ENCODE measurements at regions not wholly inside any gene's neighbourhood (a gene's known extent, or its start where the extent isn't known, plus 50 kb on each side); places are given as distances from the start of the nearest gene placed in this dataset.
"Not testable (repeated sequence)": the region's sequence is repeated elsewhere in the genome, so short reads cannot be mapped to it uniquely, and the experiment has no call there.

DNA sequence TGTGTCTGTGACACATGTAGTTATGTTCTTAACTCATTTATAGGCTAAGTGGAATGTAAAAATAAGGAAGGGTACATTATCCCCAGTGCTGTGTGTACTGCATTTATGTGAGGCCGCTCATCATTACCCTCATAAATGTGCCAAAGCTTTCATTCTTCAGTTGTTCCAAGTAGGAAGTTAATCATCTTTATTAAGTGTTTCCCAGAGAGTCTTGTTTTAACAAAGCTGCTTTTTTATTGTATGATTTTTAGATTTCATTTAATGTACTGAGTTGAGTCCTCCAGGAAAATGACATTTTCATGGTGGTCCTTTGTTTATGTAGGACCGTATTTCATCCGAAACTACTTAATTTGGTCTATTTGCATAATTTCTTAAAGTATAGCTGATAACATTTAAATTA lies 379.8 kb downstream of the DLEU7 start:
- peak in 2 of 3 donors; percentile 61 to 65 for DNase-seq (ENCODE audit: low read depth in 3 of 3, low spot score in 2 of 3)

DNA sequence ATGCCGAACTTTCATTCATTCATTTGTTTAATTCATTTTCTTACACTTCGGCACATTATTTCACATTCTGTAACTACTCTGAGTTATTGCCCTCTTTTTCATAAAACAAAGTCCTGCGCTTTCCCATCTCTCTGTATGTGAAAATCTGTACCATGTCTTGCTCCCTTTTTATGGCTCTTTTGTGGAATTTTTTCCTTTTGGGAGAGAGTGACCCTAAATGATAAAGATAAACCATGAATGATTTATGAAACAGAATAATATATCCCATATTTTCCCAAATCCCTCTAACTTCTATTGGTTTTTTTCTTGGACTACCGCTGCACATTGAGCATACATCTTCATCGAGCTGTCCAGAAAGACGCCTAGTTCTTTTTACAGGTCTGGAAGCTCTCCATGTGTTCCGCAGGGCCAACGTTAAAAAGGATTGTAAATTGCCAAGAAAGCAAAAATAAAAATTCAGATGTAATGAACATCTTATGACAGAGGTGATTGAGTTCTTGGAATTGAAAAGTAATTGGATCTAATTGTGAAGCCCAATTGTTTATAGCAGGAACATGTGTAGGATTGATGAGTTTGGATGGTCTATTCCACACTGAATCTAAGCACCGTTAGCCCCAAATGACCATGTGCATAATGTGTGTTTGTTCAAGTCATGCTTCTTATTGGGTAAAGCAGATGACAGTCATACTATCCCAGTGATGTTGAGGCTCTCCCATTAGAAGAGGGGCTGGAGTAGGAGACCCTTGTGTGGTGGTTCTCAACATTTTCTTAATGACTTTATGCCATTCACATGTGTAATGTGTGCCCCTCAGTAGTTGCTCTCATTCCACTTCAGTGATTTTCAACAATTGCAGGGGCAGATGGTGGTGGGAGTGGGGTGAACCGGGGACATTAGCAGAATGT lies 378.9 kb downstream of the DLEU7 start:
- peak in 2 of 3 donors; percentile 45 to 49 for DNase-seq (ENCODE audit: low read depth in 3 of 3, low spot score in 2 of 3)

DNA sequence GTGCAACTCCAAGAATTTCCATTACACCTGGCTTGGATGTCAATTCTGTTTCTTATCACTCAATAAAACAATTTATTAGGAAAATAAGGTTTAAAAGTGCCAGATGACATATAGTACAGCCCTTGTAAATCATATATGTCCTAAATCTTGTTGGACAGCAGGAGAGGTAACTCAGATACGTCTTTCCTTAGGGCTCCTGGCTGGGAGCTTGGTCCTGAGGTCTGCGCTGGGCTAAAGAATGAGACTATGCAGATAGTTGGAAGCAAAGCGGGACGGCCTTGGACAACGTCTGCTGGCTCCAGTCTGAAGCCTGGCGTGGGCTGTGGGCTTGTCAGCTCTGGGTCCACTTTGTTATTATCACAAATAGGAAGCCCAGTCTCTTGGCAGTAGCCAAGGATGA lies 377.0 kb downstream of the DLEU7 start:
- no peak for DNase-seq (ENCODE audit: low read depth in 3 of 3, low spot score in 2 of 3)

DNA sequence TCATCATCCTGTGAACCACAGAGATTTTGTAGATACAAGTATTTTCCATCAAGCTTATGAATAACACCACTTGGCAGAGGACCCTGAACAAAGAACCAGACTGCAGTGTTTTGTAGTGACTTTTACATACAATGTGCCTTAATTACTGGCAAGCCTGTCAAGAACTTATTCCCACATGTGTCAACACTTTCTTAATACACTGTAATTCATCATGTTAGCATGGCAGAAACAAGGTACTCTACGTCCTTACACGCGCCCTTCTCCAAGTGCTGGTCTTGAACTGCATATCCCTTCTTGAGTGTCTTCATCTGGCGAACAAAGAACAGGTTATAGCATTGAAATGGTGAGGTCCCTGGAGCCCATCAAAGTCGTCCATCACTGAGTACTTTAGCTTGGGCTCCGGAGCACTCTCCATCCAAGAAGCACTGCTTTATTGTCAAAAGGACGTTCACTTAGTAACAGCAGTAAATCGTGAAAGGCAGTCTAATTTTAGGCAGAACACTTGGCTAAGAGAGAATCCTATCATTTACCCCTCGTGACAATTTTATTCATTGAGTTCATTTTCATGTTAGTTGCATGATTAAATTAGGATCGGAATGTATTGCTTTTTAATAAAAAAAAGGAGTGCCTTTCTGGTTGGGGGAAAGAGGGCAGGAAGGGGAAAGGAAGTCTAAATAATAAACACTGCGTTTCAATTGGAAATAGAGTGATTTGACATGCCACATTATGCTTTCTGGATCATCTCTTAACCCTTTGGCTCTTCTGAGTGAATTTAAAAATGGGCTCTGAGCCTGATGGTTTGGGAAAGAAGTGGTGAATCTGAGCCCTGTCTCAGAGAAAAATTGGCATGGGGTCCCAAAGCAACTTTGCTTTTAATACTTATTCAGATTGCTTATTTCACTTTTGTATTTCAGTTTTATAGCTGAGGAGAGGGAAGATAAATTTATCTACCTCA lies 376.1 kb downstream of the DLEU7 start:
- no peak for DNase-seq (ENCODE audit: low read depth in 3 of 3, low spot score in 2 of 3)

DNA sequence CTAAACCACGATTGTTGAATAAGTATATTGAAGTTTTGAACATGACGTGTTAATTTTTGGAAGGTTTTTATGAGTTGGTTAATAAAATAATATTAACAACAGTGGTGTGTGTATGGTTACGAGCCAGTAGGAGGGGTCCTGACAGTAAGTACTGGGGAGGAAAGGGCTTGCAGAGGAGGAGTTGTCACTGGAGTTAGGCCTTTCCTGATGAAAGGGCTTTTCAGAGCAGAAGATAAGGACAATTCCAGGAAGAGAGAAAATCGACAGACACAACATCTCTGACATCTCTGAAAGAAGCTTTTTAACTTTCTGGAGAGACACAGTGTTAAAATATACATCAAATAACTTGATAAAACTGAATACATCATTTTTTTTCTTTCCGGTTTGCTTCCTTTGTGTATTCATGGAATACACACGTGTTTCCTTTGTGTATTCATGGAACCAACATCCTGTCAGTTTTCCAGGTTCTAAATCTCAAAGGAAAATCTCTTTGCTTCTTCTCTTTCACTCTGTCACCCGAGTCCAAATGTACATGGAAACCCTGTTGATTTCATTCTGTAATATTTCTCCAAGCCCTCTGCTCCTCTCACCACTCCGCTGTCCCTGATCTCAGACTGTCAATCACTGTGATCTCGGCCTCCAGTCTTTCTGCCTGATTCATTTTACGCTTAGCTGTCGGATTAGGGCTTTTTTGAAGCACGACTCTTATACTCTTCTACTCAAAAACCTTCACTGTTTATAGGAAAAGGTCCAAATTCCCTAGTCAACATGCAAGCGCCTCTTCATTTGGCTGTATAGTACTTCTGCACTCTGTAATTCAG lies 374.4 kb downstream of the DLEU7 start:
- no peak for DNase-seq (ENCODE audit: low read depth in 3 of 3, low spot score in 2 of 3)

DNA sequence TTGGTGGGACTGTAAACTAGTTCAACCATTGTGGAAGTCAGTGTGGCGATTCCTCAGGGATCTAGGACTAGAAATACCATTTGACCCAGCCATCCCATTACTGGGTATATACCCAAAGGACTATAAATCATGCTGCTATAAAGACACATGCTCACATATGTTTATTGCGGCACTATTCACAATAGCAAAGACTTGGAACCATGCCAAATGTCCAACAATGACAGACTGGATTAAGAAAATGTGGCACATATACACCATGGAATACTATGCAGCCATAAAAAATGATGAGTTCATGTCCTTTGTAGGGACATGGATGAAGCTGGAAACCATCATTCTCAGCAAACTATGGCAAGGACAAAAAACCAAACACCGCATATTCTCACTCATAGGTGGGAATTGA lies 370.4 kb downstream of the DLEU7 start:
- DNase-seq (ENCODE audit: low read depth in 3 of 3, low spot score in 2 of 3): not testable (repeated sequence)

DNA sequence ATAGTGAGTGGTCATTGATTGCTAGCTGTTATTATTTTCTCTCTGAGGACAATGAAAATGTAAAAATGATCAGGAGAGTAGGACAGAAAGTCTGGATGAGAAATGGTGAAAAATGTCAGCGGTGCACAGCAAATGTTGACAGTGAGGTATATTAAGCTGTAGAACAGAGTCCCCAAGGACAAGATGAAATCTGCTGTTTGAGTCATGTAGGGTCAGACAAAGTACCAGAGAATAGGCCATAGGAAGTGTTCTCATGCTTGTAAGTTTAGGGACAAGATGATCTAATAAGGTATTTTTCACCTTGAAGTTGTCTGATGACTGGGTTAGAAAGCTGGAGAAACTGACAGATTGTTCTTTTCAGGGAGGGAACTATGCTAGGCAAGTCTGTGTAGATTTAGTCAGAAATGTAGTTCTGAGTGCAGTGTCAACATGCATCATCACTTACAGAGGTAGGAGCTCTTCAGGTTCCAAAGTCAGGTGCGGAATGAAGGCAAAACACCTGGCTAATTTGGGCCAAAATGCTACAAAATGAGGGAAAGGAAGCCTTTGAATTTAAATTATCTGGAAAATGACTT lies 369.3 kb downstream of the DLEU7 start:
- no peak for DNase-seq (ENCODE audit: low read depth in 3 of 3, low spot score in 2 of 3)

DNA sequence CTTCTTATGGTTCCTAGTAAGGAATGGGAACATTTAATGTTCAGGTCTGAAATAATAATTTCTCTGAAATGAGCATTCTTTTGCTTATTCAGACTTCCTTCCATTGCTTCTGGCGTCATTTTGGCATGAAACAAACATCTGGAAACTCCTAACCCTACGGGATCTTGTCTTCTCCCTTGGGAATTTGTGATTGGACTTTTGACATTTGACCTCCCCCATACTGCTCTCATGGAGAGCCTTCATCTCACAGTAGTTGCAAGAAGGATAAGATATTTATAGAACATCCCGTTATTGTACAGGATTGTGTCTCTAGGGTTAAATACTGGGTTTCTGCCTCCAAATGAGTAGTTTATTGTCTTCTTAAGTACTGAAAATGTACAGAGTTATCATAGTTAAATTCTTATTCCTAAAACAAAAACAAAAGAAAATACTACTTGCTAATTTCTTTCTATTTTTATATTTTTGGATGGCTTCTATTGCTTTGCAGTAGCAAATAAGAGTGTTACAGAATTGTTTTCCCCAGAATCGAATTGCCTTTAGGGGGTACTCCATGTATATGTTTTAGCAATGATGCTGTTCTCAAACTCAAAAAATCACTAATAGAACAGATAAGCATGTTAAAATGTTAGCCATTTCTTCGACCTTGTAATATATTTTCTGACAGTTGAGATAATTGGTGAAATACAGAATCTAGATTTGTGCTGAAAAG lies 366.8 kb downstream of the DLEU7 start:
- no peak for DNase-seq (ENCODE audit: low read depth in 3 of 3, low spot score in 2 of 3)

DNA sequence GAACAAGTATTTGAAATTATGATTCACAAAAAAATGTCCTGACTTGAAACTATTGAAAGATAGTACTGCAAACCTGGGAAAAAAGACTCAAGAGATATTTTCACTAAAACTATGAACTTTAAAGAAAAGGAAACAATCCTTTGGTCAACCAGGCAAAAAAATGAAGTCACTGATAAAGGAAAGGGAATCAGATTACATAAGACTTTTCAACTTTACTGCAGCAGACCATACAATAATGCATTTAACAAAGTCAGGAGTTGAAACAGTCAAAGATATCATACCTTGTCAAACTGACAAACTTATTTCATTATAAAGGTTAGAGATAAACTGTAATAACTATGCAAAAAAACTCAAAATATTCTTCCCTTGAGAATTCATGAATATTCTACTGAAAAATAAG lies 361.6 kb downstream of the DLEU7 start:
- DNase-seq (ENCODE audit: low read depth in 3 of 3, low spot score in 2 of 3): no peak

DNA sequence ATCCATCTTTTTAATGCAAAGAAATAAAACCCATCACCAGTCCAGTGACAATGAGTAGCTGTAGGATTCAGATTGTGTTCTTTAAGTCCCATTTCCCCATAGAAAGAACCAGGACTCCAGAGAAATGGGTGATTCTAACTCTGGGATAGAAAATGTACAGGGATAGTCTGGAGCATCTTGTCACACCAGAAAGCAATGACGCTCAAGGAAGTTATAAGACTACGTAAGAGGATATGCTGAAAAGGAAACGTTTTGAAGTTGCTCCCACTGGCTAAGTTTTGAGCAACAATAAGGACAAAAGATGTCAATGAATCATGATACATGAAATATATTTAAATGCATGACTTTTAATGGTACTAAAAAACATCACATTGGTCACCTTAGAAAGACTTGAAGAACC lies 360.1 kb downstream of the DLEU7 start:
- DNase-seq (ENCODE audit: low read depth in 3 of 3, low spot score in 2 of 3): no peak

DNA sequence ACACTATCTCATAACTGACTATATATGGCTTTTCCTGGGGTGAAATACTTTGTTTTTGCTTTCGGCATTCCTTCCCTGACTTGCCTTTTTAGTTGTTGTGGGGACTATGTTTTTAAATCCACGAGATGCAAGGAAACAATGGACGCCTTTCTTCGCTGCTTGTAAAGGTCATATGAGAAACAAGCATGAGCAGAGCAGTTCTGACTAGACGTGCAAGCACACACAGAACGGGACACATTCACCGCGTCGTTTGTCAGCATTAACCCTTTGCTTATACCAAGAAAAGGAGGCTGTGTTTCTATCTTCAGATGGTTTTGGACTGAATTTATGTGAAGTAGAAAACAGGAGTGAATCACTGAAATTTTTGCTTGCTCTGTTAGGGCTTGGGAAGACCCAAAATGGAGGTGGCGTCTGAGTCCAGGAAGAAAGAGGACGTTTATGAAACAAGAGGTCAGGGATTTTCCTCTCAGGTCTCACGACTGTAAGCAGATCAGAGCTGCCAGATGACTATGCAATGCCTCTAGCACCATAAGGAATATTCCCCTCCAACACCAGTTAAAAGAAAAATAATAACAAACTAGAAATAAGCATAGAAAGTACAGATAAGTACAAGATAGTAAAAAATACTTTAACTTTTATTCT lies 358.9 kb downstream of the DLEU7 start:
- no peak for DNase-seq (ENCODE audit: low read depth in 3 of 3, low spot score in 2 of 3)

DNA sequence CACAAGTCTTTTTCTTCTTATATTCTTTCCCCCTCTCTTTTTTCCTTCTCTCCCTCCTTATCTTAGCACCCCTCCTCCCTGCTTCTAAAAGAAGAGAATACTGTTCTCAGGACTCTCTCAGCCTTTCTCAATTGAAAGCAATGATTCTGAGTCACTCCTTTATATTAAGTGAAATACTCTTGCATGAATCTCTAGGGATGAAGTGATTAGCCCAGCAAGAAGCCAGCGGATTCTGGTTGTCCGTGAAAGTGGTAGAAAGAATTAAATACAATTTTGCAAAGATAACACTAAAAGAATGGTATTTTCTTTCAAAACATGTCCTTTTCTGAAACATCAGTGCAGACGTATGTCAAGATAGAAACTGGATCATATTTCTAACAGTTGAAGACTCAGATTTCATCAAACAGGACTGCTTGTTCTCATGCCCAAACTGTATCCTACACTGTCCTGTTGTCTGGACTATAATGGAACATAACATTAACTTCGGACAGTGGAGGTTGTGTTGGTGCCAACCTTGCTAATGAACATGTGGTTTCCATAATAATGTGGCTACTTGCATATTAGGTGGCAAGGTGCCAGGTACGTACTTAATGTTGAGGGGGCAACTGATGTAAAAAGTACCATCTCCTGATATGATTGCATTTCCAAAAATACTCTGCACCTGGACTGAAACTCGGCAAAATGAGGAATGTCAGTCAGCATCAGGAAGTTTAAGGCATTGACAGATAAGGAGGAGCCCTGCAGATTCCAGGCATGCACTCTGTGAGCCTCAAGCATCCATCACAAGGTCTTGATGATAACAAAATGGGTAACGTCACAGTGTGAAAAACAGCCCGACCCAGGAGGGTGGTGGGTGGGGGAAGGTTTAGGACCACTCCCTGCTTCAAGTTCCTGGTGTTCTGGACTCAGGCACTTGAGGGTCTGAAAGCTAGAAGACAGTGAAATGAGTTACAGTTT lies 357.2 kb downstream of the DLEU7 start:
- no peak for DNase-seq (ENCODE audit: low read depth in 3 of 3, low spot score in 2 of 3)

DNA sequence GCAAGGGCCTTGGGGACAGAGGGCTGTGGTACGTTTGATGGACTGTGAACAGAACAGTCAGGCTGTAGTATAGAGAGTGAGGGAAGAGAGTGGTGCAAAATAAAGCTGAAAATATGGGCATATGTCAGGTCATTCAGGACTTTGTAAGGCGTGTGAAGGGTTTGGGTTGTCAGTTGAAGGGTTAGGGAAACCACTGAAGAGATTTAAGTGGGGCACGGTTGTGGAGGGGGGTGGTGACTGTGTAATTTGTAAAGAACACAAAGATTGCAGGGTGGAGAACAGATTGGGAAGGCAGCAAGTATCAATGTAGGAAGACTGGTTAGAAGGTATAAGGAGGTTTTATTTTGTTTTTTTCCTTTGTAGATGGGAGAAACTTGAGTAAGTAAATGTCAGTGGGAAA lies 349.8 kb downstream of the DLEU7 start:
- no peak for DNase-seq (ENCODE audit: low read depth in 3 of 3, low spot score in 2 of 3)

DNA sequence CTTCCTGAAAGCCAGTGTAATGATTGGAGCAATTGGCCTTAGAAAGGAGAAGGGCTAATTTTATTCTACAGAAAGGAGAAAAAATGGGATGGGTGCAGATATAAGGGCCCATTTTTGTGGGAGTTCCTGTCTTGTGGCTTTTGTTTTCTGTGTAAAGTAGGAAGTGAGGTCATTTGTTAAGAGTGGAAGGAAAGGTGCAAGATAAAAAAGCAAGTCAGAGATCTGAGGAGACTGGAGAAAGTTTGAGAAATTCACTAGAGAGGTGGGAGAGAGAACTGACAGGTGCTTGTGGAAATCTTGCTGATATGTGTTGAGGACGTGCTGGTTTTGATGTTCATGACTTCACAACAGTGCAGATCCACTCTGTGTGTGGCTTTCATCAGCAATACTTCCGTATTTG lies 349.4 kb downstream of the DLEU7 start:
- DNase-seq (ENCODE audit: low read depth in 3 of 3, low spot score in 2 of 3): no peak

DNA sequence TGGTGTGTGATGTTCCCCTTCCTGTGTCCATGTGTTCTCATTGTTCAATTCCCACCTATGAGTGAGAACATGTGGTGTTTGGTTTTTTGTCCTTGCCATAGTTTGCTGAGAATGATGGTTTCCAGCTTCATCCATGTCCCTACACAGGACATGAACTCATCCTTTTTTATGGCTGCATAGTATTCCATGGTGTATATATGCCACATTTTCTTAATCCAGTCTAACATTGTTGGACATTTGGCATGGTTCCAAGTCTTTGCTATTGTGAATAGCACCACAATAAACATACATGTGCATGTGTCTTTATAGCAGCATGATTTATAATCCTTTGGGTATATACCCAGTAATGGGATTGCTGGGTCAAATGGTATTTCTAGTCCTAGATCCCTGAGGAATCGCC lies 340.3 kb downstream of the DLEU7 start:
- DNase-seq (ENCODE audit: low read depth in 3 of 3, low spot score in 2 of 3): not testable (repeated sequence)

DNA sequence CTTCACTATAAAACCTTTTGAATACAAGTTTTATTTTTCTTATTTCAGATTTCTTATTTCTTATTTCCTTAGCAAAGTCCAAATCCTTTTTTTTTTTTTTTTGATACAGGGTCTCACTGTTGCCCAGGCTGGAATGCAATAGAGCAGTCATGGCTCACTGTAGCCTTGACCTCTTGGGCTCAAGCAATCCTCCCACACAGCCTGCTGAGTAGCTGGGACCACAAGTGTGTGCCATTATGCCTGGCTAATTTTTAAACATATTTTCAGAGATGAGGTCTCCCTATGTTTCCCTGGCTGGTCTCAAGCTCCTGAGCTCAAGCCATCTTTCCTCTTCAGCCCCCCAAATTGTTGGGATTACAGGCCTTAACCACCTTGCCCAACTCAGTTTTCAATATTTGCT lies 334.3 kb downstream of the DLEU7 start:
- DNase-seq (ENCODE audit: low read depth in 3 of 3, low spot score in 2 of 3): no peak

DNA sequence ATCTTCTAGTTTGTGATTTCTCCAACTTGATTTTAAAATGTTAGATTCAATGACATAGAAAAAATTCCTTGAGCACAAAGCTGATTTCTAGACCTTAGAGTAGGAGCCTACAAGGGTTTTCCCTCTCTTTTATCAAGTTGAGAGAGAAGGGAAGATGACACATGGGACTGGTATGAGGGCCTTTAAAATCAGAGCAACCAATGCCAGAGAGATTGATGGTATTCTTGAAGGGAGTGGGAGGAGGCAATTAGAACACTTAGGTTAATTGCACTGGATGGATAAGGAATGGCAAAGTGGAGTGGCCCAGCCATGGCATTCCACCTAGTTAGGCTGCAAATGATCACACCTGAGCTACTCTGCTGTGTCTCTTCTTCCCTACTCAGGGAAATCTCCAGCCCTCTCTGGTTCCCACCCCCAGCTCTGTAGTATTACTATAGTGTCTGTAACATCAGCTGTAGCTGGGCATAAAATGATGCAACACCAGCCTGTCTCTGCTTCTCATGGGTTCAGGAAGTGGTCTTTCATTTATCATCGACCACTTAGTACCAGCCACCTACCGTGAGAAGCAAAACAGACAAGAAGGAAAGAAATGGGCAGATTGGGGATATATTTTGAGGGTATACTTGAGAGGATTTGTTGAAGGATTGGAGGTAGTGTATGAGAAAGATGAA lies 333.6 kb downstream of the DLEU7 start:
- DNase-seq (ENCODE audit: low read depth in 3 of 3, low spot score in 2 of 3): no peak
